ENCODE measurements at regions not wholly inside any gene's neighbourhood (a gene's known extent, or its start where the extent isn't known, plus 50 kb on each side); places are given as distances from the start of the nearest gene placed in this dataset.
A peak's percentile ranks its signal among the peaks of the same experiment; 100 is the strongest.

GRCh38 chr21:24197132-24197643 lies 1410.1 kb downstream of the MRPL39 start:
- DNase-seq (ENCODE audit: insufficient read length, low spot score) (no peak), FAIRE-seq (no peak)

- DNase-seq (ENCODE audit: insufficient read length, low spot score) (no peak), FAIRE-seq (no peak)
Observed at GRCh38 chr21:24188506-24188905, 1418.8 kb downstream of the MRPL39 start.

DNA sequence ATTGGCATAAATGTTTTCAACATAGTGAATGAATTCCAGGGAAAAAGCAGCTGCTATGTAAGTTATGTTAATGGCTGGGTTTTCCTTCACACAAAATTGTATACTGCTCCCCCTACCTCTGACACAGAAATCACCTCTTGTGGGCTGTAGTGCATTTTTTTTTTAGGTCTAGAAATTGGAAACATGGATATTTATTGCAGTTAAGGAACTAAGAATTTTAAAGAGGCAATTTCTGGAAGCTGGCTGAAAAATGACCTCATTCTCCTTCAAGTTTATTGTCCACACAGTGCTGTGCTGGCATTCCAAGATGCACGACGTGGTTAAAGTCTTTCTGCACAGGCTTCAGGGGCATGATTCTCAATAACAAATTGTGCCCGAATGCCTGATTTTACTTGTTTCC lies 1424.2 kb downstream of the MRPL39 start:
- no peak for DNase-seq (ENCODE audit: insufficient read length, low spot score)
- FAIRE-seq = no peak

- FAIRE-seq (no peak), DNase-seq (ENCODE audit: insufficient read length, low spot score) (no peak)
Observed at GRCh38 chr21:24179110-24179509, 1428.2 kb downstream of the MRPL39 start.

DNA sequence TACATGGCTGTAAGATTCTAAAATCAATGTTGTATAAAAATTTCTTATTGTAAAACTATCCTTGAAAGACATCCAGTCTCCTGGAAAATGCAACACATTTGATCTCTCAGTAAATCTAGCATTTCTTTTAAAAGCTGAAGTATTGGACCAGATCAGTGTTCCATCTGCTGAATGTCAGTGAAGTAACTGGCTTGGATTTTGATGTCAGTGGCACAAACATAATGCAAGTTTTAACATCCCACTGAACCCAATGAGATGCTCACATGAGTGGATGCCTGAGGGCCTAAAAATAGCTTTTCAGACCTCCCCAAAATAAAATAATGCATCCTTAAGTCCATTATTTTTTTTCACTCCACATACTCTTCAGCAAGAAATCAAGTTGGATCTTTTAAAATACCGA lies 1432.2 kb downstream of the MRPL39 start:
- no peak for FAIRE-seq
- DNase-seq (ENCODE audit: insufficient read length, low spot score) = no peak

- FAIRE-seq (no peak), DNase-seq (ENCODE audit: insufficient read length, low spot score) (no peak)
Observed at GRCh38 chr21:24171736-24172135, 1435.5 kb downstream of the MRPL39 start.

DNA sequence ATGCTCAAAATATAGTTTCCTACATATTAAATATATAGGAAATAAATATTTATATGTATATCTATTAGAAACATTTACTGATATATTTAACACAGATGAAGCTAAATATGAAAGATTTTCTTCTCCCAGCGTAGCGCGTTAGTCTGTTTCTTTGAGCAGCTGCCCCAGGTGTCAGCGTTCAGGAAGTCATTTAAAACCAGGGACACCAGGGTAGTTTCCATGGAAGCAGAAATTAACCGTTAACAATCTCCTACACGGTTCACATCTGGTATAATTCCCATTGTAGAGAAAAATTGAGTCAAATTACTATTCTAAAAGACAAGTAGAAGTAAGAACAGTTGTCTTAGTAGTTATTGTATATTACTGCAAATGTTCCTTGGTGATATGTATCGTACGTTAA lies 1443.7 kb downstream of the MRPL39 start:
- no peak for FAIRE-seq

DNA sequence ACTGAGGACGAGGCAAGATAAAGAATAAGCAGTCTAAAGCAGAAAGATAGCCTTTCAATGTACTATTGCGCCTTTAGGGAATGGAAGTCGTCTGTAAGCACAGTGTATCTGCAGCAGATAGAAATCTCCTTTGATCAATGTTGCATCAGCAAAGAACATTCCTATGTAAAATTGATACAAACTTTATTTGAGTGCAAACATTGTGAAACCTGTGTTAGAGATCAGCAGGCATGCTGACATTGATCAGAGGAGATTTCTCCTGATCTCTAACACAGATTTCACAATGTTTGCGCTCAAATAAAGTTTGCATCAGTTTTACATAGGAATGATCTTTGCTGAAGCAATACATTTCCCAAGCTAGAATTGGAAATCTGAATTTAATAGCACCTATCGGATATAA lies 1446.8 kb downstream of the MRPL39 start:
- FAIRE-seq (no peak), DNase-seq (ENCODE audit: insufficient read length, low spot score) (no peak)

More for the DNA sequence above, 1443.7 kb downstream of the MRPL39 start:
- DNase-seq (ENCODE audit: insufficient read length, low spot score) = no peak

- FAIRE-seq = no peak
- DNase-seq (ENCODE audit: insufficient read length, low spot score) = no peak
Observed at GRCh38 chr21:24153137-24153536, 1454.1 kb downstream of the MRPL39 start.

DNA sequence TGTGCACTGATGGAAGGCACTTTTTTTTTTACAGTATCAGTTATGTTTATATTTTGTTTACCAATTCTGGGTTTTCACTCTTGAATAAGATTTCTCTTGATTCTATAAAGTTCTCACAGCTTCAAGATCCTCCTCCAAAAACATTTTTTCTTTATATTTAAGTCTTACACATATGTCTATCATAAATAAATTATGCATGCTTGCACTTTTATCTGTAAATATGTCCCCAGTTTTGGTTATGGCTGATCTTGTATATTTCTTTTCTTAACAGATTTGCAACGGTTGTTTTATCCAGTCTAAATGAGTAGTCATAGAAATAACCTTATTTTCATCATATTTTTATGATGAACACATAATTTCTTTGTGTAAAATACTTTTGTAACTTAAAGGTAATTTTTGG lies 1456.5 kb downstream of the MRPL39 start:
- FAIRE-seq (no peak), DNase-seq (ENCODE audit: insufficient read length, low spot score) (no peak)

DNA sequence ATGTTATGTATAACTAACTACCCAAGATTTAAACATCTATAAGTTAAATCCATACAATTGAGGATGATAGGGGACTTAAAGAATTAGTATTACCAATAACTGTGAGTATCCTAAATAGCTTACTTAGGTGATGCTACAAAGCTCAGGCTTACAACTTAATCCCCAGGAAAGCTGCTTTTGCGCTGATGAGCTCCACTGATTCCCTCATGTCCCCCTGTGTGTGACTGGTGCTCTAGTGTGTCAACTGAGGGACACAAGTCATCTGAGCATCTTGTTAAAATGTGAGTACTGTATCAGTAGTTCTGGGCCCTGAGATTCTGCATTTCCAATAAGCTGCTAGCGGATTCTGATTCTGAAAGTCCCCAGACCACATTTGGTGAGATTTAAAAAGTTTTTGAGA lies 1458.8 kb downstream of the MRPL39 start:
- no peak for FAIRE-seq

GRCh38 chr21:24147674-24148073 lies 1459.6 kb downstream of the MRPL39 start:
- FAIRE-seq (no peak), DNase-seq (ENCODE audit: insufficient read length, low spot score) (no peak)

More for the DNA sequence above, 1458.8 kb downstream of the MRPL39 start:
- DNase-seq (ENCODE audit: insufficient read length, low spot score) = no peak

DNA sequence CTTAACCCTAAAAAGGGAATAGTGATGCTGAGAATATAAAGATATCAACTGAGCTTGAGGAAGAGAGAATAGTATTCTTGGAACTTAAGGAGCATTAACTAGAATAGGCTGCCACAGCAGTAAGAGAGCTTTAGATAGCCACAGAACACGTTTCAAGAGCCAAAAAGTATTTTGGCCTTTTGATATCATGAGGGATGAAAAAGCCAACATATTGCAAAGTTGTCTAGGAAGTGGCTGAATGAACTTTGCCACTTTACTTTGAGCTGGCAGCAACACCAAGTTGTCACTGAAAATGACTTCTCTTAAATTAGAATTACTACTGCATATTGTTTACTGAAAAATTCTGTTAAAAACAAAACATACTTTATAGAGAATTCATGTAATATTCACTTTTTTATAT lies 1476.2 kb downstream of the MRPL39 start:
- DNase-seq (ENCODE audit: insufficient read length, low spot score) (no peak), FAIRE-seq (no peak)

DNA sequence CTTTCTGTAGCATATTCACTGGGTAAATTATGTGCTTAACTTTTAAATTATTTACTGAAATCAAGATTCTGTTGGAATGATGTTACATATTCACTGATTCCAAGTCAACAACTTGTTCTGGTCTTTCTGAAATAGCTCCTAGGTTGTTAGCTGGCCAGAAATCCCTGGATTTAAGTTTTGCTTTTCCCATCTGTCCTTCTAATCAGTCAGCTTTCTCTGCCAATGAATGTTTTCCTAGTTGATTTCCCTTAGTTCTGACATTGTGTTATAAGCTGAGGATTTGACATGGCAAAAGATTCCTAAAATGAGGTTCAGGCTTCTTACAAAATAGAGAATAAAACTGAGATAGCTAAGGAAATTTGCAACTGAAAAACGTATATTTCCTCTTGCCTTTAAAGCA lies 1479.6 kb downstream of the MRPL39 start:
- DNase-seq (ENCODE audit: insufficient read length, low spot score) (no peak), FAIRE-seq (no peak)

- no peak for FAIRE-seq
- DNase-seq (ENCODE audit: insufficient read length, low spot score) = peak; percentile 3
Observed at GRCh38 chr21:24123785-24124184, 1483.5 kb downstream of the MRPL39 start.

DNA sequence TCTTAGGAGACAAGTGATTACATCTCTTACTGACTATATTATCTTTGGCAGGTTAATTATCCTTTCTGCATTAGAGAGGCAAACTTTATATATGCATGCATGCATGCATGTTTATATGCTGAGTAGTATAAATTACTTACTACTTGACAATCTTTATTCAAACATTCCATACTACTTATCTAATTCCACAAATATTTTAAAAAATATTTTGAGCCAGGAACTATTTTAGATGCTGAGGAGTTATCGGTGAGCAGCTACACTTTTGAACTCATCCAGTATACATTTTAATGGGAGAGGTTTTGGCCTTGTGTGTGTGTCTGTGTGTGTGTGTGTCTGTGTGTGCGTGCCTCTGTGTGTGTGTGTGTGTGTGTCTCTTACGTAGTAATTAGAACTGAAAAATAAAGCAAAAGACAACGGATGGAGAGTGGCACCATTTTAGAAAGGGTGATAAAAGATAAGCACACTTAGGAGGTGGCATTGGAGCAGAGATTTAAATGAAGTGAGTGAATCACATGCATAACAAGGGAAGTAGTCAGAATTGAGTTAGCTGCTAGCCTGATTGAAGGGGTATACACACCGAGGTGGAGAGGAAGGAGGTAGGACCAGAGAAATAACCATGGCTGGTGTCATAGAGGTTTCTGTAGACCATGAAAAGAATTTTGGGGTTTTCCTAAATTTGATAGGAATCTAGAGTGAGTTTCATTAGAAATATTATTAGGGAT lies 1488.4 kb downstream of the MRPL39 start:
- DNase-seq (ENCODE audit: insufficient read length, low spot score) = peak; percentile 13
- FAIRE-seq = peak; percentile 16

- FAIRE-seq (no peak), DNase-seq (ENCODE audit: insufficient read length, low spot score) (no peak)
Observed at GRCh38 chr21:24115141-24115540, 1492.1 kb downstream of the MRPL39 start.

DNA sequence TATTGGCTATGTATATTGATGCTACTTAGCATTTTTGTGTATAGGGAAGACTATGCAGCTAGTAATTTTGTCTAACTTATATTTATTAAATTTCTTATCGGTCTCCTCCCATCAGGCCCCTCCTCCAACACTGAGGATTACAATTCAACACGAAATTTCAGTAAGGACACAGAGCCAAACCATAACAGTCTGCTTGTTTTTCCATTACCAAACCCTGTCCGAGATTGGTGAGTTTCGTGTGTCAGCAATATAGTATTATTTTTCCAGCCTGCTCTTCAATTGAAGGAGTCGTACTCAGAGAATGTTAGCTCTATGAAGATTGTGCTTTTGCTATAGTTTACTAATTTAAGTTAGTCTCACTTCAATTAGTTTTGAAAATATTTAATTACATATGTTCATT lies 1495.3 kb downstream of the MRPL39 start:
- no peak for FAIRE-seq
- DNase-seq (ENCODE audit: insufficient read length, low spot score) = no peak

DNA sequence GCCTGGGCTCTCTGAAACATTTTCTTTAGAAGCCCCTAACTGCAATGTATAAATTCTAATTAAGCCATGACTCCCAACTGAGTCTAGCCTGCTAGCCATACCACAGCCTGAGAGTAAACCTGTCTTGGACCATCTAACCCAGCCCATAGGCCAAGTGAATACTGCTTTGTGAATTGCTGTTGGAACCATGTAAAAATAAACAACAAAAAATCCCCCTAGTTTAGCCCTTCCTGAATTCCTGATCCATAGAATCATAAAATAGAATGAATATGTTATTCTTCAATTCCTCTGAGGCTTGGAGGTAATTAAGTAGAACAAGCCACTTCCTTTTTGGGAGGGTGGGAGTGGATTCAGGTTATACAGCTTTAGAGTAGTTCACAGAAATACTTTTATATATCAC lies 1496.4 kb downstream of the MRPL39 start:
- DNase-seq (ENCODE audit: insufficient read length, low spot score) (no peak), FAIRE-seq (no peak)

DNA sequence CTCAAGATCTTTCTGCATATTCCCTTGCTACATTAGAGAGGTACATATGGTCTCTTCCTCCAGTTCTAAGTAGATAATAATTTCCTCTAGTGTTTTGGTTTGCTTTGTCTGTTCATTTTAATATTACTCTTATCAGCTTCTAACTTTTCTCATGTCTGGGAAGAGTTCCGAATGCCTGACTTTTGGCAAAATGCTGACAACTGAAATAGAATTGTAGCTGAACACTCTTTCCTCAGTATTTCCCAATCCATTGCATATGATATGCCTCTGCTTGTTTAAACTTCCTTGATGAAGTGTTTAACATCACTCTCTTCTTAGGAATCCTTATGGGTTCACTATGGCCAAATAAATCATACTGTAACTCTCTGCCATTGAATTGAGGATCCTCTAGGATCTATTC lies 1510.1 kb downstream of the MRPL39 start:
- FAIRE-seq (no peak), DNase-seq (ENCODE audit: insufficient read length, low spot score) (no peak)

GRCh38 chr21:24096651-24097050 lies 1510.6 kb downstream of the MRPL39 start:
- no peak for DNase-seq (ENCODE audit: insufficient read length, low spot score)
- FAIRE-seq = no peak

GRCh38 chr21:24093032-24093431 lies 1514.2 kb downstream of the MRPL39 start:
- no peak for DNase-seq (ENCODE audit: insufficient read length, low spot score)
- no peak for FAIRE-seq

DNA sequence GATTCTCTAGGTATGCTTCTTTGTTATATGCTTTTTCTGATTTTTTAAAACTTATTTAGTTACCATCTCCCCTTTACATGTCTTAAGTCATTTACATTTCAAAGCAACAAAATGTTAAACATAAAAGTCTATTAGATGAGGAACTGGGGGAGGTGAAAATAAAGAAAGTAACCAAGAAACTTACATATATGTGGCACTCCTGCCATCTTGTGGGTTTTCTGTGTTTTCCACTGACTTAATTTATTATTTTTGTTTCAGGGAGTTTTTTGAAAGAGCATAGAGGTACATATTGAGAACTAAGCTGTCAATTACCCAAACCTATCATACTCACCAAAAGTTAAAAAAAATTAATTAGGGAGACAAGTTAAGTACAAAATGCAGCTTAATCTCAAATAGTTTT lies 1531.1 kb downstream of the MRPL39 start:
- FAIRE-seq = no peak
- no peak for DNase-seq (ENCODE audit: insufficient read length, low spot score)

Data from HTR-8/SVneo (cell line).